Astrocyte (in vitro differentiated cells and primary cell): ENCODE measurements at regions not wholly inside any gene's neighbourhood (a gene's known extent, or its start where the extent isn't known, plus 50 kb on each side); places are given as distances from the start of the nearest gene placed in this dataset.
"Not testable (repeated sequence)": the region's sequence is repeated elsewhere in the genome, so short reads cannot be mapped to it uniquely, and the experiment has no call there.

ENCODE experiments used
- DNase-seq: peaks from one replicate; pipeline ENCODE4 v3.0.0-alpha.2; 2010; ENCODE audit warnings: low read depth
- FAIRE-seq: peaks from 2 replicates; lab custom pipeline; 2011; peaks lifted over from hg19 to GRCh38; lab: Jason Lieb, UNC
- H2AFZ ChIP-seq: 2 replicates; pipeline ENCODE4 v1.6.0; 2012; ENCODE audit warnings: low read depth, low read length, inconsistent platforms
- H3K27ac ChIP-seq: 2 replicates; pipeline ENCODE4 v1.5.1; 2011; ENCODE audit warnings: low read depth, low read length, inconsistent platforms
- H3K27me3 ChIP-seq: 2 replicates; pipeline ENCODE4 v1.6.0; 2011; ENCODE audit warnings: low read length, inconsistent platforms; ENCODE audit not compliant: insufficient read depth
- H3K36me3 ChIP-seq: 2 replicates; pipeline ENCODE4 v1.5.1; 2011; ENCODE audit warnings: low read length, inconsistent platforms; ENCODE audit not compliant: insufficient read depth
- H3K4me1 ChIP-seq: 2 replicates; pipeline ENCODE4 v1.5.1; 2011; ENCODE audit warnings: low read length, inconsistent platforms; ENCODE audit not compliant: insufficient read depth
- H3K4me2 ChIP-seq: 2 replicates; pipeline ENCODE4 v1.6.0; 2012; ENCODE audit warnings: low read length, inconsistent platforms
- H3K4me3 ChIP-seq: 2 replicates; pipeline ENCODE4 v1.5.1; 2011; ENCODE audit warnings: low read depth, mild to moderate bottlenecking, low read length, inconsistent platforms; ENCODE audit not compliant: insufficient read depth
- H3K79me2 ChIP-seq: 2 replicates; pipeline ENCODE4 v1.6.0; 2012; ENCODE audit warnings: mild to moderate bottlenecking, low read length, inconsistent platforms; ENCODE audit not compliant: insufficient read depth
- H3K9ac ChIP-seq: 2 replicates; pipeline ENCODE4 v1.6.0; 2012; ENCODE audit warnings: mild to moderate bottlenecking, low read length, inconsistent platforms
- H3K9me3 ChIP-seq: 2 replicates; pipeline ENCODE4 v1.5.1; 2012; ENCODE audit warnings: low read depth, mild to moderate bottlenecking, low read length, inconsistent platforms; ENCODE audit not compliant: insufficient read depth
- H4K20me1 ChIP-seq: 2 replicates; pipeline ENCODE4 v1.6.0; 2012; ENCODE audit warnings: low read length, inconsistent platforms; ENCODE audit not compliant: insufficient read depth
- H3K27ac Mint-ChIP-seq: one replicate; pipeline ENCODE4 v1.8.0; 2021; ENCODE audit warnings: mild to moderate bottlenecking, mixed read lengths; ENCODE audit not compliant: unreplicated experiment
- H3K27me3 Mint-ChIP-seq: one replicate; pipeline ENCODE4 v1.8.0; 2021; ENCODE audit warnings: low read depth, mixed read lengths; ENCODE audit not compliant: unreplicated experiment
- H3K36me3 Mint-ChIP-seq: one replicate; pipeline ENCODE4 v1.8.0; 2021; ENCODE audit warnings: low read depth, mixed read lengths; ENCODE audit not compliant: unreplicated experiment
- H3K4me1 Mint-ChIP-seq: one replicate; pipeline ENCODE4 v1.8.0; 2021; ENCODE audit warnings: low read depth, mixed read lengths; ENCODE audit not compliant: unreplicated experiment
- H3K4me3 Mint-ChIP-seq: one replicate; pipeline ENCODE4 v1.8.0; 2021; ENCODE audit warnings: mild to moderate bottlenecking, moderate library complexity, mixed read lengths; ENCODE audit not compliant: unreplicated experiment
- H3K9me3 Mint-ChIP-seq: one replicate; pipeline ENCODE4 v1.8.0; 2021; ENCODE audit warnings: mild to moderate bottlenecking, mixed read lengths; ENCODE audit not compliant: unreplicated experiment
- CTCF ChIP-seq: IDR thresholded peaks from 2 replicates; pipeline ENCODE4 v1.5.1; 2011; ENCODE audit warnings: low read depth, mild to moderate bottlenecking, inconsistent platforms, low read length, moderate library complexity; ENCODE audit not compliant: insufficient read depth
- EZH2 ChIP-seq: IDR thresholded peaks from 2 replicates; pipeline ENCODE4 v1.6.1; 2012; ENCODE audit warnings: mild to moderate bottlenecking, low read length, inconsistent platforms; ENCODE audit not compliant: insufficient read depth

GRCh38 chr14:83975841-83976770, 1553.8 kb upstream of the FLRT2 start:
- Histone ChIP-seq H4K20me1 (no peaks in the 10 kb centered on the region), H3K36me3 (no peaks in the 10 kb centered on the region), H3K9ac (no peak overlapping the region), H3K4me1 (no peaks in the 10 kb centered on the region), H3K9me3 (no peaks in the 10 kb centered on the region), H3K79me2 (no peaks in the 10 kb centered on the region), H3K4me2 (no peak overlapping the region), H3K27ac (no peak overlapping the region), H3K27me3 (no peaks in the 10 kb centered on the region), H3K4me3 (no peak overlapping the region), H2AFZ (no peak overlapping the region)
- H3K27ac Mint-ChIP-seq, result peak overlapping the region; percentile 31
- no peak for TF ChIP-seq CTCF
- TF ChIP-seq EZH2, result no peak
- H3K36me3 Mint-ChIP-seq, result no peaks in the 10 kb centered on the region
- DNase-seq (no peak), FAIRE-seq (no peak)
- peaks cover 13% of the 10 kb centered on the region for H3K4me1 Mint-ChIP-seq
- no peaks in the 10 kb centered on the region for H3K27me3 Mint-ChIP-seq
- H3K9me3 Mint-ChIP-seq, result no peaks in the 10 kb centered on the region
- no peak overlapping the region for H3K4me3 Mint-ChIP-seq

GRCh38 chr14:83977583-83977982, 1552.4 kb upstream of the FLRT2 start:
- Histone ChIP-seq H3K79me2 (no peaks in the 10 kb centered on the region), H3K4me3 (no peak overlapping the region), H2AFZ (no peak overlapping the region), H3K4me2 (no peak overlapping the region), H3K27ac (no peak overlapping the region), H3K9me3 (no peaks in the 10 kb centered on the region), H3K36me3 (no peaks in the 10 kb centered on the region), H3K4me1 (no peaks in the 10 kb centered on the region), H3K9ac (no peak overlapping the region), H3K27me3 (no peaks in the 10 kb centered on the region), H4K20me1 (no peaks in the 10 kb centered on the region)
- Mint-ChIP-seq H3K27me3 (no peaks in the 10 kb centered on the region), H3K36me3 (no peaks in the 10 kb centered on the region), H3K4me1 (peaks cover 18% of the 10 kb centered on the region), H3K27ac (no peak overlapping the region), H3K4me3 (no peak overlapping the region), H3K9me3 (no peaks in the 10 kb centered on the region)
- TF ChIP-seq EZH2 (no peak), CTCF (no peak)
- FAIRE-seq (no peak), DNase-seq (no peak)

GRCh38 chr14:83981676-83982258, 1548.2 kb upstream of the FLRT2 start:
- H3K36me3 Mint-ChIP-seq, H3K27me3 ChIP-seq, H3K9ac ChIP-seq, H3K4me1 Mint-ChIP-seq, DNase-seq, H3K9me3 ChIP-seq, H3K4me1 ChIP-seq, H4K20me1 ChIP-seq, H3K79me2 ChIP-seq, FAIRE-seq, H3K4me2 ChIP-seq, H3K36me3 ChIP-seq, H3K9me3 Mint-ChIP-seq, H3K4me3 Mint-ChIP-seq, H3K4me3 ChIP-seq, H3K27me3 Mint-ChIP-seq, H2AFZ ChIP-seq, H3K27ac ChIP-seq: not testable (repeated sequence)
- H3K27ac Mint-ChIP-seq, result peak overlapping the region; percentile 35
